Activated CD4-positive, alpha-beta T cell treated with anti-CD3 and anti-CD28 coated beads for 48 hours (primary cell): ENCODE measurements at regions not wholly inside any gene's neighbourhood (a gene's known extent, or its start where the extent isn't known, plus 50 kb on each side); places are given as distances from the start of the nearest gene placed in this dataset.

Experiments used
- DNase-seq: peaks from one replicate; pipeline ENCODE4 v3.0.0-alpha.2; 2020

DNA sequence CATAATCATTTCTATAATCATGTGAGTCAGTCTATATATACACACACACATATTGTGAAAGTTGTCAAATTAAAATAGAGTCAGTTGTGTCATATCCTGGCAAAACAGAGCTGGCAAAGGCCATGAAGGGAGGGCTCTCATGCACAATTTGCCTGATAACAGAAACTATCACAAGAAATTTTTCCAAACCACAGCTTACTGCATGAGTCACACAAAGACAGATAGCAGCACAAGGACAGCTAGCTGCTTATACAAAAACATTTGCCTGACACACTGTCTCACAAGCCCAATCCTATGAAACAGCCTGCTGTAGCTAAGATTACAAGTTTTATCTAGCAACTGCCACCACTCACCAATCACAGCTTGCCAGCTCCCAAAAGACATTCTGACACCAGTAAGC lies 848.5 kb upstream of the MAN1A1 start:
- DNase-seq, result no peak

DNA sequence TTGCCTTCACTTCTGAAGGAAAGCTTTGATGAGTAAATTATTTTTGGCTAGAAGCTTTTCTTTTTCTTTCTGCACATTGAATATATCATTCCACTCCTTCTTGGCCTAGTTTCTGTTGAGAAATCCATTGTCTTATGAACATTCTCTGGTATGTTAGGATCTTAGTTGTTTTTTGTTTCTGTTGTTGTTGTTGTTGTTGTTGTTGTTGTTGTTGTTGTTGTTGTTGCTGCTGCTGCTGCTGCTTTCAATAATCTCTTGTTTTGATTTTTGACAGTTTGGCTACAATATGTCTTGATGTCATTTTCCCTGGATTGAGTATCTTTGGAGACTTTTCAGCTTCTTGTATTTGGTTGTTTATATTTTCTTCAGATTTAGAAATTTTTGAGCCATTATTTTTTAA lies 836.5 kb upstream of the MAN1A1 start:
- no peak for DNase-seq

GRCh38 chr6:120173250-120173649 lies 823.7 kb upstream of the MAN1A1 start:
- no peak for DNase-seq

DNA sequence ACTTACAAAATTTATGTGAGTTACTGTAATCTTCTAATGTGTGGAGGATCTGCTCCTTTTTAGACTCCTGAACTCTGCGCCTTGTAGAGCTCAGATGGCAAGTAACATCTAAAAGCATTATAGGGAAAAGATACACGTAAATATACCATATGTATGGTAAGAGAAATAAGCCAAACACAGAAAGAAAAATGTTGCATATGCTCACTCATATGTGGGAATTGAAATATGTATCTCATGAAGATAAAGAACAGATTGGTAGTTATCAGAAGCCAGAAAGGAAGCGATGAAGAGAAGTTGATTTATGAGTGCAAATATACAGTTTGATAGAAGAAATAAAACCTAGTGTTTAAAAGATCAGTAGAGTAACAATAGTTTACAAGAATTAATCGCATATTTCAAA lies 815.0 kb upstream of the MAN1A1 start:
- no peak for DNase-seq

DNA sequence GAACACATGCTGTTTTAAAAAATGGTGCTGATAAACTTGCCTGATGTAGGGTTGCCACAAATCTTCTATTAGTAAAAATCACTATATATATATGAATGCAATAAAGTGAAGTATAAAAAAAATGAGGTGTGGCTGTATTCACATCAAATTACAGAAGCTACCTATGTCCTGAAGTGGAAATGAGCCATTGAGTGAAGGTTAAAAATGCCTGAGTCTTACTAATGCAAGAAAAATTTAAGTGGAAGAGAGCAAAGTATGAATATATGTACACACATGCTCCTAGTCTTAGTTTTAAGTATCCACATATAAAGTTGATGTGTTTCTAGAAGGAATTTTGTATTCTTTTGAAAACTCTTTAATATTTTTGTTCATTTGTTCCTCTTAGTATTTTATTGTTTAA lies 808.3 kb upstream of the MAN1A1 start:
- no peak for DNase-seq

DNA sequence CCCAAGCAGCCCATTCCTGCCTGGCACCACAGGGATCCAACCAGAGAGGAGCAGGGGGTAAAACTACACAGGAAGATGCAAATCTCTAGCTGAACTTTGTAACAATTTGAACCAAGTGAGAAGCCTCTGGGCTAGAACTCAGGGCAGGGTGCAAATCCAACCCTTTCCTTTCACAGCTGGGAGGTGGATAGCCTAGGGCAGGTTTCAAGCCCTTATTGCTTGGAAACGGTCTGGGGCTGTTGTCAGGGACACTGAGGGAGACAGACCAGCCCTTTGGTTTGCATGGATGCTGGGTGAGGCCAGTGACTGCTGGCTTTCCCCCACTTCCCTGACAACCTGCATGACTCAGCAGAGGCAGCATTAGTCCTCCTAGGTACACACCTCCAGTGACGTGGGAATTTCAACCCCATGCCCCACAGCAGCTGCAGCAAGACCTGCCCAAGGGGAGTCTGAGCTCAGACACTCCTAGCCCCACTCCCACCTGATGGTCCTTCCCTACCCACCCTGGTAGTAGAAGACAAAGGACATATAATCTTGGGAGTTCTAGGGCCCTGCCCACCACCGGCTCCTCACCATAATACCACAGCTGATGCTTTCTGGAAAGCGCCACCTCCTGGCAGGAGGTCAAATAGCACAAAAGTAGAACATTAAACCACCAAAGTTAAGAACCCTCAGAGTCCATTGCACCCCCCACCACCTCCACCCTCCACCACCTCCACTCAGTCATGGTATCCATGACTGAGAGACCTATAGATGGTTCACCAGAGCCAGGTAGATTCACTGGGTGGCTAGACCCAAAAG lies 797.7 kb upstream of the MAN1A1 start:
- peak; percentile 7 for DNase-seq

DNA sequence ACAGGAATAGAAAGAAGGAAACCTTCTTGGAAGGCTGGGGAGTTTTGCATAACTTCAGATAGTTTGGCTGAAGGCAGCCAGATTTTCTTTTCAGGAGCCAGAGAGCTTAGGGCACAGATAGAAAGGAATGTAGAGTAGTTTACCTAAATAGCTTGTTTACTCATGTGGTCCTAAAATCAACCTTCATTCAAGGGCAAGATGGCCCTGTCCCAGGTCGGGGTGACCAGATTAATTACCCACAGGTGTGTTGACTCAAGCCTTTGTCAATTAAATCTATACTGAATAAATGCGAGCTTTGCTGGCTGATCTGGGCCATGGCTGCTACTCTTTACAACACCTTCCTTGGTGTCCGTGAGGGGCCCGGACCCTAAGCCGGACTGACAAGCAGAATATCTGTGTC lies 792.0 kb upstream of the MAN1A1 start:
- no peak for DNase-seq

DNA sequence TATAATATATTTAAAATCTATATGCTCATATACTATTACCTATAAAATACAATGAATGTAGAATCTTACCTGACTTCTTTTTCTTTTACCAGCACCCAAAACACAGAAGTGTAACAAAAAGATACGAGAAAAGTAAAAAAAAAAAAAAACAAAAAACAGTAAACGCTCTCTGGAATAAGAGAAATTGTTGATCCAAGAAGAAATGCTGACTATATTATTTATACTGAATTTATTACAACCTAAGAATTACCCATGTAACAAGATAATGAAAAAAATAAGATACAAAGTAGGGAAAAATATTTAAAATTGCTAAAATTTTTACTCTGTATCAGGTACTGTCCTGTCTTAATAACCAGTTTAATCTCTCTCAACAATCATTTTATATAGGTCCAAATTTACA lies 787.9 kb upstream of the MAN1A1 start:
- DNase-seq, result no peak

- no peak for DNase-seq
Measured at GRCh38 chr6:120129228-120129627, 779.7 kb upstream of the MAN1A1 start.

- DNase-seq, result no peak
Measured at GRCh38 chr6:120122401-120122800, 772.8 kb upstream of the MAN1A1 start.

GRCh38 chr6:120116343-120116742 lies 766.8 kb upstream of the MAN1A1 start:
- no peak for DNase-seq

GRCh38 chr6:120112980-120113379 lies 763.4 kb upstream of the MAN1A1 start:
- DNase-seq, result no peak

DNA sequence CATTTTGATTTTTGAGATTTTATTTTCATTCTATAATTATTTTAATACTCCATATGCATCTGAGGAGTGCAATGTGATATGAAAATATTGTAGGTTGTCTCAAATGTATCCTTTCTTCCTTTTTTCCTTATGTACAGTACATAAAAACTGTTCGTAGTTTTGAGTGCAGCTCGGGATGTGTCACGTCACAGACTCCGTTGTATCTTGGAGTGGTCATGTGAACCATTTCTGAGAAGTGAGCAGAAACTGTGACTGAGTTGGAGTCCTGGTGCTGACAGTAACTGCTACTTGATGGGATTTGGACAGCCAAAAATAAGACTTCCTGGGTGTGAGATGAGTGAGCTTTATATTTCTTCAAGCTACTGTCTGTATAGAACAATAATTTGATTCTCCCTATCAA lies 761.4 kb upstream of the MAN1A1 start:
- no peak for DNase-seq

- DNase-seq, result no peak
Measured at GRCh38 chr6:120108061-120108795, 758.7 kb upstream of the MAN1A1 start.

DNA sequence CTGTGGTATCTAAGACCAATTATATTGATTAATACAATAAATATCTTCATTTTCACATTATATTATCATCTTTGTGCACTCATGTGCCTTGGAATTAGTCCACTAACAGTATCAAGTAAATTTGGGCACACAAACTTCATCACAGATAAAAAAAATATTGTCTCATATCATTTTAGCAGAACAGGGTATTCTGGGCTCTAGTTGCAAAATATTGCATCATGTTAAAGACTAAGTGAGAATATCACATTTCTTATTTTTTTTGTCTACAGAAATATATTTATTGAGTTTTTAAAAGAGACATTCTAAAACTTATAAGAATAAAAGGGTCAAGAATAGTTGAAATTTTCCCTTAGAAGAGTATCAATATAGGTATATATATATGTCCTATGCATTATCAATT lies 754.1 kb upstream of the MAN1A1 start:
- DNase-seq, result no peak

- no peak for DNase-seq
Measured at GRCh38 chr6:120096696-120097260, 747.2 kb upstream of the MAN1A1 start.

GRCh38 chr6:120083186-120083585 lies 733.6 kb upstream of the MAN1A1 start:
- no peak for DNase-seq

DNA sequence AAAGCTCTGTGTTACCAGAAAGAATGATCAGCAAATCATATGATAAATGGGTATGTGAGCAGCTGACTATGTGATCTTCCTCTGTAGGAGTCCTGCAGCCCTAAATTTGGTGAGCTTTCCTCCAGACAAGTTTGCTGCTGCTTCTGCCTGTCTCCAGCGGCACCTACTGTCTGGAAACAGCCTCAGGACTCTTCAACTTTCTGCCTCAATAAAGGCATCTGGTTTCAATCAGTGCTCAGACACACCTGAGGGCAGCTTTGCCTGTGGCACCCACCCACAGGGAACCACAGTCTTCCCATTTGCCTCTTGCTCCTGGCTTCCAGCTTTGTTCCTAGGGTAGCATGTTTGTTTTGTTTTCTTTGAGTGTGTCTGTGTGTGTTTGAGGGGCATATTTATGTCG lies 727.9 kb upstream of the MAN1A1 start:
- no peak for DNase-seq

DNA sequence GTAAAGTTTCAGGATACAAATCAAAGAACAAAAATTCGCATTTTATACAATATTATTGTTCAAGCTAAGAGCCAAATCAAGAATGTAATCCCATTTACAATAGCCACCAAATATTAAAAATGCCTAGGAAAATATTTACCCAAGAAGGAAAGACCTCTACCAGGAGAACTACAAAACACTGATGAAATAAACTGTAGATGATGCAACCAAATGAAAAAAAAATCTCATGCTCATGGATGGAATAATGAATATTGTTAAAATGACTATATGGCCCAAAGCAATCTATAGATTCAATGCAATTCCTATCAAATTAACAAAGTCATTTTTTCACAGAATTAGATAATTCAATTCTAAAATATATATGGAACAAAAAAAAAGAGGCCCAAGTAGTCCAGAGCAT lies 708.8 kb upstream of the MAN1A1 start:
- no peak for DNase-seq

GRCh38 chr6:120056085-120056484 lies 706.5 kb upstream of the MAN1A1 start:
- DNase-seq, result no peak

GRCh38 chr6:120055071-120055470 lies 705.5 kb upstream of the MAN1A1 start:
- DNase-seq, result no peak

DNA sequence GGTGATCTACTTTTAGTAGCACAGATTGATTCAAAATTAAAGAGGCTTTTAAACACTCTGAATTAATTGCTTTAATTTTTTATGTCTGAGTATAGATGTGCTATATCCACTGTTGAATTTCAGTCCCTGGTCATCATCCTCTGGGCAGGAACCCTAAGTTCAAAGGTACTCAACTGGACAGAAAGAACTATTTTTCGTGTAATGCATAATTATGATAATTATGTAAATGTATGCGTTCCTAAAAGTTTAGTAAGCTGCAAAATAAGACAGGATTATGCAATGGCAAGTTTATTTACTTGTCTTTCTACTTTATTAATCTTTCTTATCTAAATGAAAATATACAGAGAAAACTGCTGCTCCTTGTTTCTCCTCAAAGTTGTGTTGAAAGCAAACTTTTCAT lies 690.1 kb upstream of the MAN1A1 start:
- DNase-seq, result no peak

GRCh38 chr6:120031837-120032236 lies 682.3 kb upstream of the MAN1A1 start:
- no peak for DNase-seq

- DNase-seq, result no peak
Measured at GRCh38 chr6:120026791-120027190, 677.2 kb upstream of the MAN1A1 start.
